Smooth muscle cell (in vitro differentiated cells): ENCODE measurements at regions not wholly inside any gene's neighbourhood (a gene's known extent, or its start where the extent isn't known, plus 50 kb on each side); places are given as distances from the start of the nearest gene placed in this dataset.
A peak's percentile ranks its signal among the peaks of the same experiment; 100 is the strongest.

Source experiments
- DNase-seq: peaks from one replicate; lab custom pipeline; 2025; ENCODE audit not compliant: unreplicated experiment; lab: John Stamatoyannopoulos, UW
- H2AFZ ChIP-seq: fragments of 200-600 bp; sonication (generic); 2 replicates; pipeline ENCODE4 v1.6.0; 2016; ENCODE audit warnings: antibody characterized with exemption, low read depth, mild to moderate bottlenecking
- H3F3A ChIP-seq: fragments of 200-600 bp; sonication (generic); 2 replicates; pipeline ENCODE4 v1.6.0; 2017; ENCODE audit warnings: antibody characterized with exemption, low read depth
- H3K27ac ChIP-seq: fragments of 200-600 bp; sonication (generic); 2 replicates; pipeline ENCODE4 v1.5.1; 2016; ENCODE audit warnings: low read depth, mild to moderate bottlenecking
- H3K27me3 ChIP-seq: fragments of 200-600 bp; sonication (generic); 2 replicates; pipeline ENCODE4 v1.6.1; 2016; ENCODE audit warnings: low read depth, mild to moderate bottlenecking
- H3K36me3 ChIP-seq: fragments of 200-600 bp; sonication (generic); 2 replicates; pipeline ENCODE4 v1.5.1; 2016; ENCODE audit warnings: low read depth
- H3K4me1 ChIP-seq: fragments of 200-600 bp; sonication (generic); 2 replicates; pipeline ENCODE4 v1.5.1; 2016; ENCODE audit warnings: low read depth
- H3K4me2 ChIP-seq: fragments of 200-600 bp; sonication (generic); 2 replicates; pipeline ENCODE4 v1.6.0; 2016; ENCODE audit warnings: mild to moderate bottlenecking
- H3K4me3 ChIP-seq: fragments of 200-600 bp; sonication (generic); 2 replicates; pipeline ENCODE4 v1.5.1; 2016; ENCODE audit warnings: mild to moderate bottlenecking
- H3K79me2 ChIP-seq: fragments of 200-600 bp; sonication (generic); 2 replicates; pipeline ENCODE4 v1.6.0; 2016; ENCODE audit warnings: low read depth, mild to moderate bottlenecking
- H3K9ac ChIP-seq: fragments of 200-600 bp; sonication (generic); 2 replicates; pipeline ENCODE4 v1.6.0; 2016; ENCODE audit warnings: low read depth
- H3K9me3 ChIP-seq: fragments of 200-600 bp; sonication (generic); replicated peaks from 2 replicates; pipeline ENCODE4 v1.5.1; 2016; ENCODE audit warnings: low read depth
- H4K20me1 ChIP-seq: fragments of 200-600 bp; sonication (generic); 2 replicates; pipeline ENCODE4 v1.6.0; 2016; ENCODE audit warnings: low read depth
- CTCF ChIP-seq: fragments of 200-600 bp; sonication (generic); IDR thresholded peaks from 2 replicates; pipeline ENCODE4 v1.5.1; 2017; ENCODE audit warnings: borderline replicate concordance, mild to moderate bottlenecking, antibody characterized with exemption; ENCODE audit not compliant: insufficient read depth, poor library complexity, severe bottlenecking
- WGBS: methylation state at CpG from one replicate; pipeline ENCODE4 v1.1.7; 2016; ENCODE audit warnings: low lambda C conversion rate; 5-methylcytosine and 5-hydroxymethylcytosine counted together

GRCh38 chr11:26188554-26188953 lies 143.4 kb upstream of the ANO3 start:
- no peaks in the 10 kb centered on the region for H4K20me1 ChIP-seq
- peak overlapping the region; percentile 8 for H2AFZ ChIP-seq
- no peaks in the 10 kb centered on the region for H3K27me3 ChIP-seq
- peaks cover 8% of the 10 kb centered on the region for H3K4me1 ChIP-seq
- DNase-seq = no peak
- peak overlapping the region; percentile 38 for H3K4me2 ChIP-seq
- no peak overlapping the region for H3K9ac ChIP-seq
- H3K79me2 ChIP-seq = no peaks in the 10 kb centered on the region
- peak overlapping the region; percentile 30 for H3K27ac ChIP-seq
- peaks cover 4% of the 10 kb centered on the region for H3F3A ChIP-seq
- H3K36me3 ChIP-seq = no peaks in the 10 kb centered on the region
- H3K4me3 ChIP-seq = no peak overlapping the region
- TF ChIP-seq CTCF = no peak
- H3K9me3 ChIP-seq = no peaks in the 10 kb centered on the region

DNA sequence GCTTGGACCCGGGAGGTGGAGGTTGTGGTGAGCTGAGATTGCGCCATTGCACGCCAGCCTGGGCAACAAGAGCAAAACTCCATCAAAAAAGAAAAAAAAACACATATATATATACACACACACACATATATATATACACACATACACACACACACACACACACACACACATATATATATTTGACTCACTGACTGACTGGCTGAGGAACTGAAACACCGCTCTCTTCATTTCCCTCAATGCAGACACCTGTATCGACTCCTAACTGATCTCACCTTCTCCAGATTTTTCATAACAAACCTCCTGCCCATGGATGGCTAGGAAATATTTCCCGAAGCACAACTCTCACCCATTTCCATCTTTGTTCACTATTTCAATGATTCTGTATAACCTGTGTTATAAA lies 140.7 kb upstream of the ANO3 start:
- DNase-seq = no peak
- WGBS = 93% methylated on average over 6 of the region's 6 CpGs
- H3K4me2 ChIP-seq = no peak overlapping the region
- no peaks in the 10 kb centered on the region for H3K27me3 ChIP-seq
- H4K20me1 ChIP-seq = no peaks in the 10 kb centered on the region
- peaks cover 8% of the 10 kb centered on the region for H3K4me1 ChIP-seq
- no peaks in the 10 kb centered on the region for H3K9me3 ChIP-seq
- no peak overlapping the region for H3K27ac ChIP-seq
- H3K79me2 ChIP-seq = no peaks in the 10 kb centered on the region
- no peak for TF ChIP-seq CTCF
- H3K4me3 ChIP-seq = no peak overlapping the region
- peaks cover 4% of the 10 kb centered on the region for H3F3A ChIP-seq
- H3K9ac ChIP-seq = no peak overlapping the region
- H3K36me3 ChIP-seq = no peaks in the 10 kb centered on the region
- H2AFZ ChIP-seq = no peak overlapping the region

- H3K9me3 ChIP-seq = no peaks in the 10 kb centered on the region
- H3K9ac ChIP-seq = no peak overlapping the region
- no peak overlapping the region for H3K4me2 ChIP-seq
- no peak overlapping the region for H3K4me3 ChIP-seq
- TF ChIP-seq CTCF = no peak
- H3K27ac ChIP-seq = peak overlapping the region; percentile 58
- H3K27me3 ChIP-seq = no peaks in the 10 kb centered on the region
- no peak overlapping the region for H2AFZ ChIP-seq
- no peaks in the 10 kb centered on the region for H3K79me2 ChIP-seq
- H3K36me3 ChIP-seq = no peaks in the 10 kb centered on the region
- no peaks in the 10 kb centered on the region for H4K20me1 ChIP-seq
- no peaks in the 10 kb centered on the region for H3F3A ChIP-seq
- DNase-seq = no peak
- H3K4me1 ChIP-seq = no peaks in the 10 kb centered on the region
Measured at GRCh38 chr11:26193694-26194365, 138.1 kb upstream of the ANO3 start.

GRCh38 chr11:26194881-26195280 lies 137.0 kb upstream of the ANO3 start:
- no peak for DNase-seq
- no peak overlapping the region for H3K27ac ChIP-seq
- WGBS = 76% methylated on average over 1 of the region's 1 CpG
- no peaks in the 10 kb centered on the region for H3K4me1 ChIP-seq
- H2AFZ ChIP-seq = no peak overlapping the region
- no peak for TF ChIP-seq CTCF
- no peak overlapping the region for H3K9ac ChIP-seq
- no peaks in the 10 kb centered on the region for H4K20me1 ChIP-seq
- no peaks in the 10 kb centered on the region for H3K36me3 ChIP-seq
- no peaks in the 10 kb centered on the region for H3F3A ChIP-seq
- H3K4me3 ChIP-seq = no peak overlapping the region
- H3K27me3 ChIP-seq = no peaks in the 10 kb centered on the region
- H3K79me2 ChIP-seq = no peaks in the 10 kb centered on the region
- no peak overlapping the region for H3K4me2 ChIP-seq
- no peaks in the 10 kb centered on the region for H3K9me3 ChIP-seq
